Uterus (tissue), 3 donors: ENCODE measurements at regions not wholly inside any gene's neighbourhood (a gene's known extent, or its start where the extent isn't known, plus 50 kb on each side); places are given as distances from the start of the nearest gene placed in this dataset.
A peak's percentile ranks its signal among the peaks of the same experiment; 100 is the strongest.
"Not testable (repeated sequence)": the region's sequence is repeated elsewhere in the genome, so short reads cannot be mapped to it uniquely, and the experiment has no call there.

Source experiments
- DNase-seq, 2 donors: peaks; one replicate each; pipeline ENCODE4 v3.0.0-alpha.2; 2019 to 2020
- H3K27ac ChIP-seq, 2 donors: fragments of 200-600 bp; sonication (generic); 1 replicate in 1 of 2; 2 replicates in 1 of 2; pipeline ENCODE4 v1.5.1; 2016 to 2018
- H3K27me3 ChIP-seq, 2 donors: fragments of 200-600 bp; sonication (generic); one replicate each; pipeline ENCODE4 v1.5.1; 2018 to 2019; ENCODE audit warnings: control low read depth in 1 of 2
- H3K36me3 ChIP-seq, 2 donors: fragments of 200-600 bp; sonication (generic); one replicate each; pipeline ENCODE4 v1.5.1; 2019; ENCODE audit warnings: control low read depth in 1 of 2
- H3K4me1 ChIP-seq, 2 donors: fragments of 200-600 bp; sonication (generic); one replicate each; pipeline ENCODE4 v1.5.1; 2018 to 2019; ENCODE audit warnings: control low read depth in 1 of 2
- H3K4me3 ChIP-seq, 2 donors: fragments of 200-600 bp; sonication (generic); 1 replicate in 1 of 2; 2 replicates in 1 of 2; pipeline ENCODE4 v1.5.1; 2018 to 2019; ENCODE audit warnings: mild to moderate bottlenecking in 1 of 2
- H3K9me3 ChIP-seq, 2 donors: fragments of 200-600 bp; sonication (generic); one replicate each; pipeline ENCODE4 v1.5.1; 2019; ENCODE audit warnings: control low read depth in 1 of 2
- CTCF ChIP-seq, 4 experiments: fragments of 200-600 bp in 2 of 4; fragments of 450-650 bp in 2 of 4; sonication (generic) in 2 of 4; IDR thresholded peaks; one replicate each; pipeline ENCODE4 v1.5.1; 2016 to 2019; ENCODE audit warnings: antibody characterized with exemption in 4 of 4, mild to moderate bottlenecking in 2 of 4, moderate library complexity in 1 of 4
- POLR2A ChIP-seq, 2 donors: fragments of 450-650 bp; IDR thresholded peaks; one replicate each; pipeline ENCODE4 v1.6.1; 2016; ENCODE audit warnings: antibody characterized with exemption in 2 of 2, mild to moderate bottlenecking in 1 of 2, moderate library complexity in 1 of 2
- intact Hi-C: fragments of 100-400 bp; cut with DNase I; formaldehyde crosslinking; loops from one replicate; pipeline ENCODE4 v1.15.1; 2023; ENCODE audit warnings: low total_unique reads
- donor health status: DM: yes; HTN: yes; CAD: no.

GRCh38 chr4:128538111-128538882 is 250.7 kb upstream of the PGRMC2 start:
- TF ChIP-seq POLR2A (IDR thresholded peaks at IDR 0.05) (no peak), CTCF (IDR thresholded peaks at IDR 0.05) (no peak)

GRCh38 chr4:128536746-128537145 is 249.1 kb upstream of the PGRMC2 start:
- Histone ChIP-seq H3K27me3 (no peaks in the 10 kb centered on the region), H3K4me3 (no peak overlapping the region), H3K4me1 (no peaks in the 10 kb centered on the region), H3K9me3 (no peaks in the 10 kb centered on the region), H3K36me3 (no peaks in the 10 kb centered on the region), H3K27ac (no peak overlapping the region)
- intact Hi-C loops, result no loop called here
- DNase-seq, result no peak
- no peak for TF ChIP-seq POLR2A (IDR thresholded peaks at IDR 0.05)
- TF ChIP-seq CTCF (IDR thresholded peaks at IDR 0.05), result no peak

More at GRCh38 chr4:128538111-128538882, 250.7 kb upstream of the PGRMC2 start:
- no peaks in the 10 kb centered on the region for H3K36me3 ChIP-seq
- H3K4me1 ChIP-seq, result no peaks in the 10 kb centered on the region
- no peaks in the 10 kb centered on the region for H3K9me3 ChIP-seq
- no peak overlapping the region for H3K4me3 ChIP-seq
- intact Hi-C loops, result no loop called here
- no peak overlapping the region for H3K27ac ChIP-seq
- no peak for DNase-seq
- H3K27me3 ChIP-seq, result no peaks in the 10 kb centered on the region

DNA sequence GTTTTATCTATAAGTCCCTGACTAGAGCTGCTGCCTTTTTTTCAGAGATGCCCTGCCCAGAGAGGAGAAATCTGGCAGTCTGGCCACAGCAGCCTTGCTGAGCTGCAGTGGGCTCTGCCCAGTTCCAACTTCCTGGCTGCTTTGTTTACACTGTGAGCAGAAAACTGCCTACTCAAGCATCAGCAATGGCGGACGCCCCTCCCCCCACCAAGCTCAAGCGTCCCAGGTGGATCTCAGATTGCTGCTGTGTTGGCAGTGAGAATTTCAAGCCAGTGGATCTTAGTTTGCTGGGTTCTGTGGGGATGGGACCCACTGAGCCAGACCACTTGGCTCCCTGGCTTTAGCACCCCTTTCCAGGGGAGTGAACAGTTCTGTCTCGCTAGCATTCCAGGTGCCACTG is 247.9 kb upstream of the PGRMC2 start:
- H3K36me3 ChIP-seq, H3K4me3 ChIP-seq, DNase-seq, H3K9me3 ChIP-seq, H3K27me3 ChIP-seq, H3K27ac ChIP-seq, intact Hi-C loops, H3K4me1 ChIP-seq: not testable (repeated sequence)

GRCh38 chr4:128528793-128529553 is 241.4 kb upstream of the PGRMC2 start:
- TF ChIP-seq CTCF (IDR thresholded peaks at IDR 0.05) (no peak), POLR2A (IDR thresholded peaks at IDR 0.05) (no peak)
- H3K4me3 ChIP-seq, result no peak overlapping the region
- H3K36me3 ChIP-seq, result no peaks in the 10 kb centered on the region
- DNase-seq, result peak in 1 of 2 donors; percentile 56
- peak overlapping the region; percentile 40 to 56 for H3K27ac ChIP-seq
- no peaks in the 10 kb centered on the region for H3K27me3 ChIP-seq
- H3K9me3 ChIP-seq, result no peaks in the 10 kb centered on the region
- intact Hi-C loops, result no loop called here
- peaks cover 0 to 6% of the 10 kb centered on the region in 2 donors for H3K4me1 ChIP-seq

GRCh38 chr4:128527946-128528576 is 240.4 kb upstream of the PGRMC2 start:
- intact Hi-C loops, result no loop called here
- H3K4me3 ChIP-seq, result no peak overlapping the region
- peak overlapping the region; percentile 40 to 56 for H3K27ac ChIP-seq
- no peaks in the 10 kb centered on the region for H3K36me3 ChIP-seq
- H3K9me3 ChIP-seq, result no peaks in the 10 kb centered on the region
- no peaks in the 10 kb centered on the region for H3K27me3 ChIP-seq
- peaks cover 0 to 7% of the 10 kb centered on the region in 2 donors for H3K4me1 ChIP-seq
- TF ChIP-seq POLR2A (IDR thresholded peaks at IDR 0.05) (no peak), CTCF (IDR thresholded peaks at IDR 0.05) (no peak)
- DNase-seq, result no peak
